A549 (cell line): ENCODE measurements at regions not wholly inside any gene's neighbourhood (a gene's known extent, or its start where the extent isn't known, plus 50 kb on each side); places are given as distances from the start of the nearest gene placed in this dataset.

Source experiments
- ATAC-seq, 2 experiments: fragments of 200-7000 bp in 1 of 2; fragments of >200 bp in 1 of 2; cut with Nextera tagmentation in 1 of 2; cut with Tn5 transposase in 1 of 2; 3 replicates each; pipeline versions ENCODE4 v1.8.0 to v1.9.1; 2018 to 2020; ENCODE audit warnings: mild to moderate bottlenecking in 1 of 2, moderate library complexity in 1 of 2
- CTCF ChIA-PET: fragments of 300-600 bp; sonication (Branson Sonifier 250); formaldehyde crosslinking; extraction: SDS; loops from one replicate; lab custom pipeline; 2021; ENCODE audit warnings: antibody characterized with exemption, inconsistent platforms; lab: Yijun Ruan, JAX
- POLR2A ChIA-PET: fragments of 350-600 bp; formaldehyde crosslinking; extraction: SDS; loops from one replicate; lab custom pipeline; 2021; ENCODE audit warnings: antibody characterized with exemption, inconsistent platforms; lab: Yijun Ruan, JAX
- DNase-seq, 2 experiments: peaks; one replicate each; pipeline versions ENCODE4 v3.0.0 to v3.0.0-alpha.2; 2011 to 2016; ENCODE audit warnings: low read depth in 1 of 2, low spot score in 1 of 2
- FAIRE-seq: peaks from 2 replicates; lab custom pipeline; 2011; peaks lifted over from hg19 to GRCh38; lab: Jason Lieb, UNC
- H3K27ac ChIP-seq, 2 experiments: fragments of >200 bp; sonication (Bioruptor Twin); formaldehyde crosslinking; 3 replicates each; pipeline ENCODE4 v1.5.1; 2016 to 2017
- H3K4me1 ChIP-seq: fragments of >200 bp; sonication (Bioruptor Twin); formaldehyde crosslinking; 3 replicates; pipeline ENCODE4 v1.6.1; 2016
- H3K4me2 ChIP-seq: fragments of >200 bp; sonication (Bioruptor Twin); formaldehyde crosslinking; 3 replicates; pipeline ENCODE4 v1.6.1; 2016
- H3K4me3 ChIP-seq: fragments of >200 bp; sonication (Bioruptor Twin); formaldehyde crosslinking; 3 replicates; pipeline ENCODE4 v1.5.1; 2016
- H3K9me3 ChIP-seq: fragments of >200 bp; sonication (Bioruptor Twin); formaldehyde crosslinking; 3 replicates; pipeline ENCODE4 v1.6.1; 2016
- CBX2 ChIP-seq: fragments of 200-600 bp; sonication (generic); IDR thresholded peaks from 2 replicates; pipeline ENCODE4 v1.6.1; 2016; ENCODE audit warnings: low read depth, mild to moderate bottlenecking, borderline replicate concordance
- CHD2 ChIP-seq: fragments of 150-350 bp; IDR thresholded peaks from 2 replicates; pipeline ENCODE4 v1.6.1; 2014; ENCODE audit warnings: low read length; ENCODE audit not compliant: partially characterized antibody
- CHD4 ChIP-seq: fragments of 200-600 bp; sonication (generic); IDR thresholded peaks from 2 replicates; pipeline ENCODE4 v1.6.1; 2016; ENCODE audit warnings: antibody characterized with exemption, mild to moderate bottlenecking, borderline replicate concordance
- E2F6 ChIP-seq: IDR thresholded peaks from 2 replicates; pipeline ENCODE4 v1.6.1; 2012; ENCODE audit warnings: low read depth, borderline replicate concordance
- ESRRA ChIP-seq: fragments of 150-350 bp; IDR thresholded peaks from 2 replicates; pipeline ENCODE4 v1.6.1; 2014; ENCODE audit warnings: mild to moderate bottlenecking, low read length, borderline replicate concordance
- HES2 ChIP-seq: fragments of >200 bp; sonication (Bioruptor Twin); formaldehyde crosslinking; IDR thresholded peaks from 2 replicates; pipeline ENCODE4 v1.6.1; 2016
- JUNB ChIP-seq: fragments of >200 bp; sonication (Bioruptor Twin); formaldehyde crosslinking; IDR thresholded peaks from 2 replicates; pipeline ENCODE4 v1.6.1; 2016
- KDM1A ChIP-seq: fragments of 200-600 bp; sonication (generic); IDR thresholded peaks from 2 replicates; pipeline ENCODE4 v1.6.1; 2016; ENCODE audit warnings: low read depth, mild to moderate bottlenecking
- KDM5A ChIP-seq: fragments of 200-600 bp; sonication (generic); IDR thresholded peaks from 2 replicates; pipeline ENCODE4 v1.6.1; 2016; ENCODE audit warnings: antibody characterized with exemption, mild to moderate bottlenecking
- MYC ChIP-seq: IDR thresholded peaks from 2 replicates; pipeline ENCODE4 v1.6.1; 2012; ENCODE audit warnings: mild to moderate bottlenecking, inconsistent platforms, low read length, improper control_type of control experiment, borderline replicate concordance
- NPAS2 ChIP-seq: fragments of 250-450 bp; sonication (Bioruptor Pico); IDR thresholded peaks from 2 replicates; pipeline ENCODE4 v1.8.0; 2022; ENCODE audit warnings: mild to moderate bottlenecking, moderate library complexity, borderline replicate concordance
- NR3C1 ChIP-seq: fragments of >200 bp; sonication (Bioruptor Twin); formaldehyde crosslinking; IDR thresholded peaks from 3 replicates; pipeline ENCODE4 v1.6.1; 2017
- RAD21 ChIP-seq, 2 experiments: fragments of >200 bp in 1 of 2; sonication (Bioruptor Twin) in 1 of 2; formaldehyde crosslinking in 1 of 2; IDR thresholded peaks in 1 of 2; conservative IDR thresholded peaks in 1 of 2; 2 replicates in 1 of 2; 3 replicates in 1 of 2; pipeline ENCODE4 v1.6.1; 2012 to 2018; ENCODE audit warnings: inconsistent platforms in 1 of 2
- RARB ChIP-seq: fragments of 250-450 bp; sonication (Bioruptor Pico); IDR thresholded peaks from 2 replicates; pipeline ENCODE4 v1.8.0; 2021; ENCODE audit warnings: mild to moderate bottlenecking, moderate library complexity
- SMC3 ChIP-seq: fragments of >200 bp; sonication (Bioruptor Twin); formaldehyde crosslinking; IDR thresholded peaks from 3 replicates; pipeline ENCODE4 v1.6.1; 2018; ENCODE audit warnings: inconsistent platforms
- TFCP2L1 ChIP-seq: fragments of 250-450 bp; sonication (Bioruptor Pico); IDR thresholded peaks from 2 replicates; pipeline ENCODE4 v1.5.0; 2021; ENCODE audit warnings: mild to moderate bottlenecking
- USF2 ChIP-seq: fragments of 450-650 bp; IDR thresholded peaks from 2 replicates; pipeline ENCODE4 v1.6.1; 2014; ENCODE audit warnings: antibody characterized with exemption
- ZC3H11A ChIP-seq: fragments of 450-650 bp; IDR thresholded peaks from 2 replicates; pipeline ENCODE4 v1.6.1; 2014; ENCODE audit warnings: antibody characterized with exemption, mild to moderate bottlenecking
- ZNF302 ChIP-seq: fragments of 250-450 bp; sonication (Bioruptor Pico); IDR thresholded peaks from 2 replicates; pipeline ENCODE4 v1.9.0; 2021; ENCODE audit warnings: inconsistent platforms, mild to moderate bottlenecking, moderate library complexity
- WGBS: methylation state at CpG from one replicate; pipeline ENCODE4 v1.1.6; 2017; ENCODE audit errors: missing lambda C conversion rate; 5-methylcytosine and 5-hydroxymethylcytosine counted together
- TF ChIP-seq, protein P1 (sequence below): fragments of >200 bp; sonication (Bioruptor Twin); formaldehyde crosslinking; IDR thresholded peaks from 3 replicates; pipeline ENCODE4 v1.6.1; 2016
- TF ChIP-seq, protein P2 (sequence below): fragments of 250-450 bp; sonication (Bioruptor Pico); IDR thresholded peaks from 2 replicates; pipeline ENCODE4 v1.5.0; 2021; ENCODE audit warnings: mild to moderate bottlenecking, moderate library complexity, borderline replicate concordance
- TF ChIP-seq, protein P3 (sequence below): IDR thresholded peaks from 2 replicates; pipeline ENCODE4 v1.6.1; 2012

DNA sequence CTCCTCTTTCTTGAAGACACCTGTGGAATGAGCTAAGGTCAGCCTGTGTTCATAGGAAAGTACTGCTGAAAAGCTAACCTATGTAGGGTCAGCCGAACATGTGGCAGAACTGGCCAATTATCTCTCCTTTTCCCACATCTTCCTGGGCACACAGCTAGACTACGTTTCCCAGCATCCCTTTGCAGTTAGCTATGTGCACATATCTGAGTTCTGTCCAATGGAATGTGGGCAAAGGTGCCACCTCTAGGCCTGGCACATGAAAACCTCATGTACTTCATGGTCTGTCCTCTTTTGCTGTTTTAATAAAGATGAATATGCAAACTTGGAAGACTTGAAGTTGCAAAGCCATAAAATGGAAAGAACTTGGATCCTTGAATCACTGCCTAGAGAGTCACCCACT, 352.6 kb downstream of the TNS1 start:
- WGBS = 55% methylated on average over 2 of the region's 2 CpGs
- peak overlapping the region in 1 of 2 experiments; percentile 14; a peak in 1 of 6 replicates for H3K27ac ChIP-seq
- CTCF ChIA-PET = interaction anchor here (0.7 to 1.4 kb wide), 11 partner anchors 8 to 959 kb away, joined by 3 to 10 read pairs (median 3); no protein-coding TSS in a partner anchor
- H3K4me1 ChIP-seq = peaks cover 27% of the 10 kb centered on the region
- H3K4me3 ChIP-seq = no peak overlapping the region
- POLR2A ChIA-PET = no interaction called here
- peak in 1 of 2 experiments; percentile 28; a peak in 3 of 6 replicates for ATAC-seq
- peak; percentile 46 for FAIRE-seq
- TF ChIP-seq, protein P1, sequence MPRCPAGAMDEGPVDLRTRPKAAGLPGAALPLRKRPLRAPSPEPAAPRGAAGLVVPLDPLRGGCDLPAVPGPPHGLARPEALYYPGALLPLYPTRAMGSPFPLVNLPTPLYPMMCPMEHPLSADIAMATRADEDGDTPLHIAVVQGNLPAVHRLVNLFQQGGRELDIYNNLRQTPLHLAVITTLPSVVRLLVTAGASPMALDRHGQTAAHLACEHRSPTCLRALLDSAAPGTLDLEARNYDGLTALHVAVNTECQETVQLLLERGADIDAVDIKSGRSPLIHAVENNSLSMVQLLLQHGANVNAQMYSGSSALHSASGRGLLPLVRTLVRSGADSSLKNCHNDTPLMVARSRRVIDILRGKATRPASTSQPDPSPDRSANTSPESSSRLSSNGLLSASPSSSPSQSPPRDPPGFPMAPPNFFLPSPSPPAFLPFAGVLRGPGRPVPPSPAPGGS = no peak
- TF ChIP-seq ESRRA = no peak
- no peak for TF ChIP-seq NR3C1
- TF ChIP-seq CHD4 = no peak
- TF ChIP-seq HES2 = no peak
- no peak for TF ChIP-seq USF2
- no peak for TF ChIP-seq SMC3
- TF ChIP-seq TFCP2L1 = no peak
- TF ChIP-seq, protein P2, sequence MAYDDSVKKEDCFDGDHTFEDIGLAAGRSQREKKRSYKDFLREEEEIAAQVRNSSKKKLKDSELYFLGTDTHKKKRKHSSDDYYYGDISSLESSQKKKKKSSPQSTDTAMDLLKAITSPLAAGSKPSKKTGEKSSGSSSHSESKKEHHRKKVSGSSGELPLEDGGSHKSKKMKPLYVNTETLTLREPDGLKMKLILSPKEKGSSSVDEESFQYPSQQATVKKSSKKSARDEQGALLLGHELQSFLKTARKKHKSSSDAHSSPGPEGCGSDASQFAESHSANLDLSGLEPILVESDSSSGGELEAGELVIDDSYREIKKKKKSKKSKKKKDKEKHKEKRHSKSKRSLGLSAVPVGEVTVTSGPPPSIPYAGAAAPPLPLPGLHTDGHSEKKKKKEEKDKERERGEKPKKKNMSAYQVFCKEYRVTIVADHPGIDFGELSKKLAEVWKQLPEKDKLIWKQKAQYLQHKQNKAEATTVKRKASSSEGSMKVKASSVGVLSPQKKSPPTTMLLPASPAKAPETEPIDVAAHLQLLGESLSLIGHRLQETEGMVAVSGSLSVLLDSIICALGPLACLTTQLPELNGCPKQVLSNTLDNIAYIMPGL (CRISPR knock-in tag) = no peak
- TF ChIP-seq KDM5A = no peak
- no peak for TF ChIP-seq CBX2
- no peak for TF ChIP-seq E2F6
- no peak for TF ChIP-seq CHD2
- TF ChIP-seq NPAS2 (CRISPR knock-in tag) = no peak
- TF ChIP-seq JUNB = no peak
- TF ChIP-seq RAD21 (conservative IDR thresholded peaks at IDR 0.05 in 1 of 2, IDR thresholded peaks at IDR 0.05 in 1 of 2) = no peak
- TF ChIP-seq RARB (CRISPR knock-in tag) = no peak
- TF ChIP-seq ZC3H11A = no peak
- TF ChIP-seq ZNF302 = no peak
- peak; percentile 5 to 56 for DNase-seq
- peak overlapping the region; percentile 3; the same call in 1 of the 3 replicates for H3K4me2 ChIP-seq
- no peaks in the 10 kb centered on the region for H3K9me3 ChIP-seq

DNA sequence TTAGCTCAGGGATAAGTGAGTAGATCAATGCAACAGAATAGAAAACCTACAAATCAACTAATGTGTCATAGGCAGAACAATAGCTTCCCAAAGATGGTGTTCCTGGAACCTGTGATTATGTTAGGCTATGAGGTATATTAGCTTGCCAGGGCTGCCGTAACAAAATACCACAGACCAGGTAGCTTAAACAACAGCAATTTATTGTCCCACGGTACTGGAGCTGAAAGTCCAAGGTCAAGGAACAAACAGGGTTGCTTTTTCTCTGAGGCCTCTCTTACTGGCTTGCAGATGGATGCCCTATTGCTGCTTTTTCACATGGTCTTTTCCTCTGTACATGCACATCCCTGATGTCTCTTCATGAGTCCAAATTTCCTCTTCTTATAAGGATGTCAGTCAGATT, 354.9 kb downstream of the TNS1 start:
- TF ChIP-seq MYC (no peak), CHD4 (no peak), NPAS2 (CRISPR knock-in tag) (no peak), ZC3H11A (no peak), KDM1A (no peak), ZNF302 (no peak)
- TF ChIP-seq, protein P3, sequence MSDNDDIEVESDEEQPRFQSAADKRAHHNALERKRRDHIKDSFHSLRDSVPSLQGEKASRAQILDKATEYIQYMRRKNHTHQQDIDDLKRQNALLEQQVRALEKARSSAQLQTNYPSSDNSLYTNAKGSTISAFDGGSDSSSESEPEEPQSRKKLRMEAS = no peak
- FAIRE-seq (no peak), ATAC-seq (no peak), DNase-seq (no peak)
- H3K4me3 ChIP-seq = no peak overlapping the region
- no peak overlapping the region for H3K4me2 ChIP-seq
- ChIA-PET POLR2A (no interaction called here), CTCF (no interaction called here)
- WGBS = 53% methylated on average over 2 of the region's 2 CpGs
- H3K9me3 ChIP-seq = no peaks in the 10 kb centered on the region
- H3K4me1 ChIP-seq = peaks cover 14% of the 10 kb centered on the region
- H3K27ac ChIP-seq = no peak overlapping the region
